ENCODE measurements at regions not wholly inside any gene's neighbourhood (a gene's known extent, or its start where the extent isn't known, plus 50 kb on each side); places are given as distances from the start of the nearest gene placed in this dataset.

- no peak for TF ChIP-seq POLR2A (IDR thresholded peaks at IDR 0.05)
- TF ChIP-seq EP300 (IDR thresholded peaks at IDR 0.05; ENCODE audit: low read depth): no peak
These were observed 297.2 kb downstream of the GJA1 start for GRCh38 chr6:121732641-121733040.

Measured in transverse colon (tissue), 1 donor.